ENCODE measurements at regions not wholly inside any gene's neighbourhood (a gene's known extent, or its start where the extent isn't known, plus 50 kb on each side); places are given as distances from the start of the nearest gene placed in this dataset.

DNA sequence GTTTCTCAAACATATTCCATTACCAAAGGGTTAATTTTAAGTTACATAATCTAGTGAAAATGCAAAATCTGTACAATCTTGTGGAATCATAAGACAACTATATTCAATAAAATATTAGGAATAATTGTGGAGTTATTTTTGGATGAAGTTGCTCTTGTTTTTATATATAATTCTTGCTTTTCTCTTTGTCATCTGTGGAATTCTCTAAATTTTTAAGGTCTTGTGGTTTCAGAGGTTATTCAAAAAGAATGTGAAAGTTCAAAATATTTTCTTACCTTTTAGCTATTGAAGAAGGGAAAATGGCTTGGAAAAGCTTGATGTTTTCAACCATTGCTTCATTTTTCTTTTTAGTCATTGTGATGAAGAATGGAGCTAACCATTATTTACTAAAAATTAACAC is 552.1 kb downstream of the TFEC start:
- no peak for TF ChIP-seq BHLHE40 (IDR thresholded peaks at IDR 0.05; ENCODE audit: low read depth, low read length)
- TF ChIP-seq RAD21 (IDR thresholded peaks at IDR 0.05; ENCODE audit: low read length) = no peak
- no peak for TF ChIP-seq POLR2A (IDR thresholded peaks at IDR 0.05; ENCODE audit: low read depth, low read length)
- TF ChIP-seq, protein P1, sequence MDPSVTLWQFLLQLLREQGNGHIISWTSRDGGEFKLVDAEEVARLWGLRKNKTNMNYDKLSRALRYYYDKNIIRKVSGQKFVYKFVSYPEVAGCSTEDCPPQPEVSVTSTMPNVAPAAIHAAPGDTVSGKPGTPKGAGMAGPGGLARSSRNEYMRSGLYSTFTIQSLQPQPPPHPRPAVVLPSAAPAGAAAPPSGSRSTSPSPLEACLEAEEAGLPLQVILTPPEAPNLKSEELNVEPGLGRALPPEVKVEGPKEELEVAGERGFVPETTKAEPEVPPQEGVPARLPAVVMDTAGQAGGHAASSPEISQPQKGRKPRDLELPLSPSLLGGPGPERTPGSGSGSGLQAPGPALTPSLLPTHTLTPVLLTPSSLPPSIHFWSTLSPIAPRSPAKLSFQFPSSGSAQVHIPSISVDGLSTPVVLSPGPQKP (IDR thresholded peaks at IDR 0.05; ENCODE audit: borderline replicate concordance, low read depth, low read length) = no peak
- TF ChIP-seq MAZ (IDR thresholded peaks at IDR 0.05; ENCODE audit: borderline replicate concordance, low read depth, low read length) = no peak
- TF ChIP-seq CEBPB (IDR thresholded peaks at IDR 0.05; ENCODE audit: low read depth, low read length) = no peak
- TF ChIP-seq RCOR1 (IDR thresholded peaks at IDR 0.05; ENCODE audit: insufficient replicate concordance, low read length) = no peak
- TF ChIP-seq MAFK (IDR thresholded peaks at IDR 0.05; ENCODE audit: low read depth, low read length) = no peak
- TF ChIP-seq, protein P2, sequence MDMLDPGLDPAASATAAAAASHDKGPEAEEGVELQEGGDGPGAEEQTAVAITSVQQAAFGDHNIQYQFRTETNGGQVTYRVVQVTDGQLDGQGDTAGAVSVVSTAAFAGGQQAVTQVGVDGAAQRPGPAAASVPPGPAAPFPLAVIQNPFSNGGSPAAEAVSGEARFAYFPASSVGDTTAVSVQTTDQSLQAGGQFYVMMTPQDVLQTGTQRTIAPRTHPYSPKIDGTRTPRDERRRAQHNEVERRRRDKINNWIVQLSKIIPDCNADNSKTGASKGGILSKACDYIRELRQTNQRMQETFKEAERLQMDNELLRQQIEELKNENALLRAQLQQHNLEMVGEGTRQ (IDR thresholded peaks at IDR 0.05; ENCODE audit: low read depth, low read length) = no peak
- TF ChIP-seq CHD1 (IDR thresholded peaks at IDR 0.05; ENCODE audit: low read depth, low read length) = no peak
- TF ChIP-seq RFX5 (IDR thresholded peaks at IDR 0.05; ENCODE audit: low read depth, low read length) = no peak
- TF ChIP-seq FOS (IDR thresholded peaks at IDR 0.05; ENCODE audit: low read depth, low read length) = no peak
- no peak for TF ChIP-seq MXI1 (IDR thresholded peaks at IDR 0.05; ENCODE audit: borderline replicate concordance, low read depth, low read length)
- Histone ChIP-seq H2AFZ (replicated peaks; ENCODE audit: low read length, poor library complexity) (no peak overlapping the region), H2BK20ac (ENCODE audit: low read depth, low read length) (no peak overlapping the region), H2BK120ac (ENCODE audit: low read depth, low read length) (no peak overlapping the region), H3K4ac (ENCODE audit: low read depth, low read length) (no peak overlapping the region), H4K20me1 (ENCODE audit: insufficient read depth, low read length) (no peaks in the 10 kb centered on the region), H3K14ac (replicated peaks; ENCODE audit: low read depth, low read length) (no peak overlapping the region), H3K27me3 (ENCODE audit: control insufficient read depth, insufficient read depth, low read length) (no peaks in the 10 kb centered on the region), H3K36me3 (ENCODE audit: control insufficient read depth, insufficient read depth, low read length) (no peaks in the 10 kb centered on the region), H3K56ac (ENCODE audit: extremely low read depth, insufficient read depth, low read length) (no peak overlapping the region), H2BK15ac (ENCODE audit: low read depth, low read length) (no peak overlapping the region), H3K27ac (ENCODE audit: insufficient read depth, low read length) (no peak overlapping the region), H3K23ac (ENCODE audit: low read depth, low read length) (no peak overlapping the region), H4K8ac (ENCODE audit: low read depth in 2 of 2, low read length in 2 of 2) (no peak overlapping the region), H2AK5ac (ENCODE audit: low read depth, low read length) (no peak overlapping the region), H3K4me3 (ENCODE audit: insufficient read depth, low read depth, low read length) (no peak overlapping the region), H3K9ac (ENCODE audit: low read depth, low read length) (no peak overlapping the region), H3K79me1 (ENCODE audit: low read depth in 1 of 2, low read length in 2 of 2) (no peaks in the 10 kb centered on the region), H3K4me2 (ENCODE audit: low read depth, low read length) (no peak overlapping the region), H2BK5ac (ENCODE audit: low read depth, low read length, poor library complexity, severe bottlenecking) (no peak overlapping the region), H4K5ac (ENCODE audit: low read depth, low read length) (no peak overlapping the region), H4K91ac (ENCODE audit: insufficient read depth, low read depth, low read length) (no peak overlapping the region), H3K9me3 (ENCODE audit: control insufficient read depth, insufficient read depth, low read length) (no peaks in the 10 kb centered on the region), H2AK9ac (replicated peaks; ENCODE audit: low read depth, low read length, poor library complexity) (no peak overlapping the region), H3K9me1 (ENCODE audit: insufficient read depth, low read length) (no peaks in the 10 kb centered on the region), H3K18ac (ENCODE audit: low read depth, low read length) (no peak overlapping the region), H3K4me1 (ENCODE audit: control insufficient read depth, insufficient read depth, low read length) (no peaks in the 10 kb centered on the region)
- ChIA-PET CTCF (no interaction called here), POLR2A (ENCODE audit: unreplicated experiment) (interaction anchor here (0.5 kb wide), 1 partner anchor 39 kb away, joined by 26 read pairs; no protein-coding TSS in a partner anchor)
- DNase-seq = no peak
- dilution Hi-C loops (cut with HindIII; ENCODE audit: low sequenced_read_pairs, unreplicated experiment) (no loop called here), intact Hi-C loops (cut with micrococcal nuclease) (loop anchor here (10.0 kb wide), 1 partner anchor 614 kb away; no protein-coding TSS in a partner anchor), in situ Hi-C loops (cut with MboI; ENCODE audit: low sequenced_read_pairs) (no loop called here)
- no TSS peak for BruUV-seq (replicated peaks)
- no peak for ATAC-seq (ENCODE audit: low read depth)
